ENCODE measurements at regions not wholly inside any gene's neighbourhood (a gene's known extent, or its start where the extent isn't known, plus 50 kb on each side); places are given as distances from the start of the nearest gene placed in this dataset.
A peak's percentile ranks its signal among the peaks of the same experiment; 100 is the strongest.

GRCh38 chr2:56444339-56444738, 260.5 kb downstream of the CCDC85A start:
- peak; percentile 5 for DNase-seq

DNA sequence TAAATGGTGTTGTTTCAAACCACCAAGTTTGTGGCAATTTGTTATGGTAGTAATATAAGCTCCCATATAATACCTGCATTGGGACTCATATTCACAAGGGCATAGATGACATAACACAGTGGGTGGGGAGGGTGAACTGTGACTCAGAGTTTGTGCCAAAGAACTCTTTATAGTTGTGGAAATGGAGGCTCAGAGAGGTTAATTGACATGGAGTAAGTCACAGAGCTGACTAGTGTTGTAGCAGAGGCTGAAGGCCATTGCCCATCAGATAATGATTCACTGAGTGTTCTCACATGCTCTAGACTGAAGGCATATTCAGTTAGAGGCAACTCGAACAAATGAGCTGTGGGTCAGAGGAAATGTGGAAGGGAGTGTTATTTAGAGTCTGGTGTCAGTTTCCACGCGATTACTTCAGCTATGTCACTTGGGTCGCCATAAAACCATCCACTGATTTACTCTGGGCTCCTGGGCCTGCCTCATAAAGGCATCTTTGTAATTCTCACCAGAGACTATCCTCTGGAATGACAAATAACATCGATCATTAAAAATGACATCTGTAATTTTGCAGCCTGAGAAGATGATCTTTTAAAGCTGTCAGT, 264.7 kb downstream of the CCDC85A start:
- DNase-seq, result no peak

DNA sequence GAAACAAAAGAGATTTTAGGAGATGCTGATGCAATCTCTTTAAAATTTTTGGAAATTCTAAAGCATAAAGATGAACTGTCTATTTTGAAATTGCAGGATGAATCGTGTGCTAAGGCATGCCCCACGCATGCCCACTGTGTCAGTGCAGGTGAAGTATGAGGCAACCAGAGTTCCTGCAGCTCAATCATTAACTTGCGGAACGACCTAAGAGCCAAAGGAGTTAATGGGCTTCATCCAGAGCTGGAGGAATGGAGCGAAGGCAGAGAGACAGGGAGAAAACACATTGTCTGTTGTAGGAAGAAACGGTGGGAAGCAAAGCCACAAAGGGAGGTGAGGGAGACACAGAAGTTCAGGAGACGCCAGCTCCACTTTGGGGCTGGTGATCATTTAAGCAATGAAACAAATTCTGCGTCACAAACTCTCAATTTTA, 265.2 kb downstream of the CCDC85A start:
- no peak for DNase-seq

- DNase-seq, result no peak
Observed at GRCh38 chr2:56449449-56449860, 265.7 kb downstream of the CCDC85A start.

GRCh38 chr2:56450047-56450446, 266.3 kb downstream of the CCDC85A start:
- DNase-seq, result no peak

GRCh38 chr2:56450772-56451171, 267.0 kb downstream of the CCDC85A start:
- DNase-seq, result no peak

GRCh38 chr2:56455642-56456041, 271.9 kb downstream of the CCDC85A start:
- DNase-seq, result no peak

DNA sequence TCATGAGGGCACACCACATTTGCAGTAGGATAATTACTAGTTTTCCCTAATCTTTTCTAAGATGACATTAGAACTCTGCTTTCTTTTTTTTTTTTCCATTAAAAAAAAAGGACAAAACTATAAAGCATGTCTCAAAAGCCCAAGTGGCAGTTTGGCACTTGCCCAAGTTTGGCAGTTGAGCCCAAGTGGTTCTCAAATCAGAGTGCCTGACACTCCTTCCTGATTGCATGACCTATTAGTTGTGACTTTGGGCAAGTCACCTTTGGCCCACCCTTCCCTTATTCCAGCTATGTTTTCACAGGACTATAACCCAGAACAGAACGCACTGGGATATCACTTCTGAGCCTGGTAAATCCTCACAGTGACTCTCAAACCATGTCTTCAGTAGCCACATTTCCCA, 273.0 kb downstream of the CCDC85A start:
- DNase-seq, result no peak

GRCh38 chr2:56460508-56460907, 276.7 kb downstream of the CCDC85A start:
- no peak for DNase-seq

DNA sequence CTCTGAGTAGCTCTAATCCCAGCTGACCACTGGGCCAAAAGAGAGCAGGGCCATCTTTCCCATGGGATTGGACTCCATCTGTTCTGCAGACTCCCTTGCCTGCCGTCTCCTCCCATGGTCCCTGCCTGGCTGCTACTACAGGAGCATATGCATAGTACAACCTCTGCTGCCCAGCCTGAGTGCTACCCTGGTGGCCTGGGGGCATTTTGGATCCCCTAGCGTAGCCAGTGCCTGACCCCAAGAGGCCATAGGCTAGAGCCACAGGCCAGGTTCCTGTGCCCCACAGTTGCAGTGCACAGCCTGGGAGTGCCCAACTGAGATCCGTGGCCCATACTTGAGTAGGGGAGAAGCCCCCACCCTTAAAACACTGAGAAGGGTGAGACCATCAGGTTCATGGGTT, 280.3 kb downstream of the CCDC85A start:
- DNase-seq, result no peak

- DNase-seq, result no peak
Observed at GRCh38 chr2:56464613-56465012, 280.8 kb downstream of the CCDC85A start.

- no peak for DNase-seq
Observed at GRCh38 chr2:56465491-56465890, 281.7 kb downstream of the CCDC85A start.

- no peak for DNase-seq
Observed at GRCh38 chr2:56473524-56473923, 289.7 kb downstream of the CCDC85A start.

- DNase-seq, result no peak
Observed at GRCh38 chr2:56474412-56475158, 290.8 kb downstream of the CCDC85A start.

- no peak for DNase-seq
Observed at GRCh38 chr2:56475191-56475590, 291.4 kb downstream of the CCDC85A start.

DNA sequence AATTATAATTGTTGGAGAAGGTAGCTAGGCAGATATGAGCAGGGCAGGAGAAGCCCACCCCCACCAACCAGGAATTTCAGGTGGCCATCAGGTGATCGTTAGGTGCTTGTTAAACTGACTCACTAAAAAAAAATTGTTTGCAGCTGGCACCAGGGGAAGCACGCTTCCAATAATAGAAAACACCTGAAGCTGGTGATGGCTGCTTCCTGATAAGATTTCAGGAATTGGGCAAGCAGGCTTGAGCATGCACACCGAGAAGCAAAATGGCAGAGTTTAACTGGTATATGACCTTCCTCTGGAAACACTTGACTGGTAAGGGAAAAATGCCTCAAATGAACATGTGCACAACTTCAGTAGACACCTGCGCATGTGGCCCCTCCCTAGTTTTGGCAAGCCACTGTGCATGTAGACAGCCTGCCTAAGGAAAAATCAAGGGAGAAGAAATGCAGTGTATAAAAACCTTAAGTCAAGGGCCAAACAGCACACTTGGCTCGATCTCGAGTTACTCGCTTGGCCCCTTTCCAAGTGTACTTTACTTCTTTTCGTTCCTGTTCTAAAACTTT, 292.8 kb downstream of the CCDC85A start:
- no peak for DNase-seq

DNA sequence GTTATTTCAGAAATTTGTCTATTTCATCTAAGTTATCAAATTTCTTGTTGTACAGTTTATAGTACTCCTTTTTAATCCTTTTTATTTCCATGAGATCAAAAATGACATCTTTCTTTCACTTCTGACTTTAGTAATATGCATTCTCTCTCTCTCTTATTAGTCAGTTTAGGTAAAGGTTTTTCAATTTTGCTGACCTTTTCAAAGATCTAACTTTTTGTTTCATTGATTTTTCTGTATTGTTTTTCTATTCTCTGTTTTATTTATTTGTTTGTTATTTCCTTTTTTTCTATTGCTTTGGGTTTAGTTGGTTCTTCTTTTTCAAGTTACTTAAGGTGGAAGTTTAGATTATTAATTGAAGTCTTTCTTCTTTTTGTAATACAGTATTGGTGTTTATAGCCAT, 294.2 kb downstream of the CCDC85A start:
- no peak for DNase-seq

DNA sequence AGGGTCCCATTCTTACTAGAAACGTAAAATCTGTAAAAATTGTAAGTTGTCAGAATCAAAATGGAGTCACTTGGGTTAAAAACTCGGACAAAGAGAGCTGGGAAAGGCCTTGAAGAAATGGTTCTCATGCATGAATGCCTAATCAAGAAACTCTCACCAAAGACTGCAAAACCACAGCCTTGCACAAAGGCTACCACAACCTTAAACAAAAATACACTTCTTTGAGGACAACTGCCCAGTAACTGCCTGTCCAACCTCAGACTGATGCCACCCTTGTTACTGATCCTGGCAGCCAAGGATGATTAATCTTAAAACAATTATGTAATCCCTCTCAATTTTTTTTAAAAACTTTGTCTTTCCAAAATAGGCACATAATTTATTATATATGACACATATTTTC, 299.3 kb downstream of the CCDC85A start:
- DNase-seq, result no peak

DNA sequence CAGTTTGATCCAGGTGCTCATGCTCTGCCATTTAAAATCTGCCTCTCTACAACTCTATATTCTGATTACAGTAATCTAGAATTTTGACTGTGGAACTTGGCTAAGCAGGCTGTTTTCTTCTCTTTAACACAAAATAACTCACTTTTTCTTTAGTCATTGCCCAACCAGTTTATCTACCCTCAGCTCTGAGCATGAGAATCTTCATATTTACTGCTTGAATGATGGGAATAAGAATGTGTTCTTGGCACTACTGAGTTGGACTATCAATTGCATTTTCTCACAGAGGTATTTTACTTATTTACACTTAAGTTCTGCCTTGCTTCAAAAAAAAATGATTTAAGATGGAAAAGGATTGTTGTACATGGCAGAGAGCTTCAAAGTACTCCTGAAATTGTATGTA, 301.1 kb downstream of the CCDC85A start:
- no peak for DNase-seq

DNA sequence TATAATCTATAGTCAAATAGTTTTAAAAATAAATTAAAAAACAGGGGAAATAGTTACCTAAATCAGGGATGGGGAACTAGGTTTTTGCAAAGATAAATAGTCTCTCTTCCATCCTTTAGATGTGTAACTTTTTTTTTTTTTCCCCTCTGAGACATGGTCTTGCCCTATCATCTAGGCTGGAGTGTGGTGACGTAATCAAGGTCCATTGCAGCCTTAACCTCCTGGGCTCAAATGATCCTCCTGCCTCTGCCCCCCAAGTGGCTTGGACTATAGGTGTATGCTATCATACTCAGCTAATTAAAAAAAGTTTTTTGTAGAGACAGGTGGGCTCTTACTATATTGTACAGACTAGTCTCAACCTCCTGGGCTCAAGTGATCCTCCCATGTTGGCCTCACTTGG, 316.5 kb downstream of the CCDC85A start:
- no peak for DNase-seq

DNA sequence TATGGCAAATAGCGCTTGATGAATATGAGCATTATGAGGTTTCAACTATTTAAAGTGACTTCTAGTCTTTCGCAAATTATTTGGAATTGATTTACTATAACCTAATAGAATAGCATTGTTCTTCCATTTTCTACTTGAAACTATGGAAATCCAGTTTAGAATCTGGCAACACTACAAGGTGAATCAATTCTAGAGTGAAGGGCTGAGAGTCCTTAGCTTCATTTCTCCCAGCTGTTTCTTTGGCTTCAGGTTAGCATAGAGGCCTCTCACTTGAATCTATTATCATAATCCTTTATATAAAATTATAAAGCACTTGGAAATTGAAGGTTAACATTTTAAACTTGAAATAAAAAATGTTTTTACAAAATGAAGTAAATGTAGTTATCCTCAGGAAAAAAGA, 318.8 kb downstream of the CCDC85A start:
- DNase-seq, result no peak

- DNase-seq, result no peak
Observed at GRCh38 chr2:56505885-56506284, 322.1 kb downstream of the CCDC85A start.

- no peak for DNase-seq
Observed at GRCh38 chr2:56508662-56509061, 324.9 kb downstream of the CCDC85A start.

GRCh38 chr2:56510610-56511009, 326.8 kb downstream of the CCDC85A start:
- DNase-seq, result no peak
